Spleen (tissue), 7 donors: ENCODE measurements at regions not wholly inside any gene's neighbourhood (a gene's known extent, or its start where the extent isn't known, plus 50 kb on each side); places are given as distances from the start of the nearest gene placed in this dataset.

Source experiments
- CTCF ChIP-seq, 11 experiments: fragments of 200-600 bp in 7 of 11; fragments of 450-650 bp in 4 of 11; sonication (generic) in 4 of 11; IDR thresholded peaks in 8 of 11; conservative IDR thresholded peaks in 3 of 11; 1 replicate in 7 of 11; 2 replicates in 4 of 11; pipeline versions ENCODE4 v1.4.0 to v1.8.0; 2016 to 2021; ENCODE audit warnings: antibody characterized with exemption in 11 of 11, inconsistent platforms in 4 of 11, mild to moderate bottlenecking in 1 of 11
- POLR2A ChIP-seq, 3 donors: fragments of 450-650 bp; IDR thresholded peaks; one replicate each; pipeline ENCODE4 v1.5.1; 2017; ENCODE audit warnings: antibody characterized with exemption in 3 of 3, mild to moderate bottlenecking in 1 of 3
- donor health status: DM: no; HTN: no; CAD: no; lungs with moderate emphysema.
- donor health status: DM: no; HTN: no; CAD: no.
- donor health status: DM: no; HTN: no; CAD: no.

- TF ChIP-seq CTCF (IDR thresholded peaks at IDR 0.05 in 8 of 11, conservative IDR thresholded peaks at IDR 0.05 in 3 of 11) (no peak), POLR2A (IDR thresholded peaks at IDR 0.05) (no peak)
Measured at GRCh38 chr19:30679789-30680188, 307.6 kb downstream of the ZNF536 start.
